Pancreas (tissue), 10 donors: ENCODE measurements at regions not wholly inside any gene's neighbourhood (a gene's known extent, or its start where the extent isn't known, plus 50 kb on each side); places are given as distances from the start of the nearest gene placed in this dataset.
A peak's percentile ranks its signal among the peaks of the same experiment; 100 is the strongest.

ENCODE experiments used
- ATAC-seq, 4 donors: fragments of 200-7000 bp; cut with Tn5 transposase; one replicate each; pipeline versions ENCODE4 v1.8.0 to v1.9.1; 2020; ENCODE audit warnings: mild to moderate bottlenecking in 4 of 4, moderate library complexity in 4 of 4
- DNase-seq, 6 donors: peaks; one replicate each; pipeline ENCODE4 v3.0.0-alpha.2; 2020
- FAIRE-seq: peaks from 2 replicates; lab custom pipeline; 2012; peaks lifted over from hg19 to GRCh38; lab: Jason Lieb, UNC
- H3K27ac ChIP-seq, 4 donors: fragments of 200-600 bp; sonication (generic); 1 replicate in 3 of 4; 2 replicates in 1 of 4; pipeline versions ENCODE4 v1.5.0 to v1.8.0; 2020
- H3K27me3 ChIP-seq, 4 donors: fragments of 200-600 bp; one replicate each; pipeline ENCODE4 v1.8.0; 2021
- H3K36me3 ChIP-seq, 3 donors: fragments of 200-600 bp; sonication (generic) in 1 of 3; one replicate each; pipeline versions ENCODE4 v1.5.0 to v1.8.0; 2020 to 2021
- H3K4me1 ChIP-seq, 3 donors: fragments of 200-600 bp; one replicate each; pipeline ENCODE4 v1.8.0; 2021
- H3K4me3 ChIP-seq, 4 donors: fragments of 200-600 bp; sonication (generic) in 2 of 4; one replicate each; pipeline versions ENCODE4 v1.5.0 to v1.8.0; 2020 to 2021
- H3K9me3 ChIP-seq, 4 donors: fragments of 200-600 bp; one replicate each; pipeline ENCODE4 v1.8.0; 2021
- WGBS, 2 donors: extraction: QIAGEN DNeasy Blood & Tissue Kit; methylation state at CpG; one replicate each; pipeline ENCODE4 v1.1.7; 2013; 5-methylcytosine and 5-hydroxymethylcytosine counted together
- intact Hi-C, 3 donors: fragments of 100-400 bp; cut with DNase I; formaldehyde crosslinking; loops; one replicate each; pipeline versions ENCODE4 v1.11.1 to v1.14.2; 2022
- TF ChIP-seq, protein P1 (sequence below), 4 donors: fragments of 200-600 bp; sonication (generic) in 3 of 4; IDR thresholded peaks; one replicate each; pipeline versions ENCODE4 v1.5.0 to v1.8.0; 2021; ENCODE audit warnings: antibody characterized with exemption in 4 of 4
- donor health status: healthy with polysubstance abuse.
- donor health status: DM: no; HTN: no; CAD: no; lungs with moderate emphysema.
- donor health status: DM: no; HTN: no; CAD: no.
- donor health status: control.
- donor health status: control.
- donor health status: Bipolar disorder and iron deficiency.
- donor health status: DM: yes; HTN: yes; CAD: no.
- donor health status: DM: no; HTN: no; CAD: no.
- donor health status: DM: no; HTN: no; CAD: no.
- donor health status: DM: yes; HTN: yes; CAD: no.

DNA sequence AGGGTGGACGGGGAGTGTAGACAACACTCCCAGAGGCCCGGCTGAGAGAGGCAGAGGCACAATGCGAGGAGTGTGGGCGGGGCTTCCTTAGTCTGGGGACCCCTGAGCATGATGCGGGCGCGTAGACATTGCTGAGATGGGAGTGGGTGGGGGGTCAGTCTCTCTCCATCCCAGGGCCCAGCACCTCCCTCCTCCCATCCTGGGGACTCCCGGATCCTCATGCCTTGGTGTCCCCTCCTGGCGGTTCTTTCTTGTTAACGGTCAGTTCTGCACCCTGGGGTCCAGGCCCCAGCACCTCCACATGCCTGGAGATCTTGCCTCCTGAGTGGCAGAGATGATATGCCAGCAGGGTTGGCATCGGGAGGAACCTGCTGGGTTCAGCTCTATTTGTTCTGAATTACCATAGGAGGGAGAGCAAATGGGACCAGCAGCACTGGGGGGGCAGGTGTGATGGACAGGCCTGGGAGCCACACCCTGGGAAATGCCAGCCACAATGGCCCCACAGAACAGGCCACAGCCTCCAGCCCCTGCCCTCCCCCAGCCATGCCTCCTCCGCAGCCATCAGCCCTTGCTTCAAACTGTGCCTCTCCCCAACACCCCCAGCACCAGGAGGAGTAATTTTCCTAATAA lies 55.7 kb downstream of the RTL6 start:
- 61 to 66% methylated on average over 9 to 12 of the region's 12 CpGs for WGBS, 2 donors
- no peaks in the 10 kb centered on the region for H3K9me3 ChIP-seq
- H3K4me3 ChIP-seq, result no peak overlapping the region
- ATAC-seq, result no peak
- no peak overlapping the region for H3K27ac ChIP-seq
- no peaks in the 10 kb centered on the region for H3K36me3 ChIP-seq
- no peaks in the 10 kb centered on the region for H3K27me3 ChIP-seq
- no peak for FAIRE-seq
- TF ChIP-seq, protein P1, sequence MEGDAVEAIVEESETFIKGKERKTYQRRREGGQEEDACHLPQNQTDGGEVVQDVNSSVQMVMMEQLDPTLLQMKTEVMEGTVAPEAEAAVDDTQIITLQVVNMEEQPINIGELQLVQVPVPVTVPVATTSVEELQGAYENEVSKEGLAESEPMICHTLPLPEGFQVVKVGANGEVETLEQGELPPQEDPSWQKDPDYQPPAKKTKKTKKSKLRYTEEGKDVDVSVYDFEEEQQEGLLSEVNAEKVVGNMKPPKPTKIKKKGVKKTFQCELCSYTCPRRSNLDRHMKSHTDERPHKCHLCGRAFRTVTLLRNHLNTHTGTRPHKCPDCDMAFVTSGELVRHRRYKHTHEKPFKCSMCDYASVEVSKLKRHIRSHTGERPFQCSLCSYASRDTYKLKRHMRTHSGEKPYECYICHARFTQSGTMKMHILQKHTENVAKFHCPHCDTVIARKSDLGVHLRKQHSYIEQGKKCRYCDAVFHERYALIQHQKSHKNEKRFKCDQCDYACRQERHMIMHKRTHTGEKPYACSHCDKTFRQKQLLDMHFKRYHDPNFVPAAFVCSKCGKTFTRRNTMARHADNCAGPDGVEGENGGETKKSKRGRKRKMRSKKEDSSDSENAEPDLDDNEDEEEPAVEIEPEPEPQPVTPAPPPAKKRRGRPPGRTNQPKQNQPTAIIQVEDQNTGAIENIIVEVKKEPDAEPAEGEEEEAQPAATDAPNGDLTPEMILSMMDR (IDR thresholded peaks at IDR 0.05), result no peak
- DNase-seq, result peak in 1 of 6 donors; percentile 22
- intact Hi-C loops, result no loop called here
- no peaks in the 10 kb centered on the region for H3K4me1 ChIP-seq

DNA sequence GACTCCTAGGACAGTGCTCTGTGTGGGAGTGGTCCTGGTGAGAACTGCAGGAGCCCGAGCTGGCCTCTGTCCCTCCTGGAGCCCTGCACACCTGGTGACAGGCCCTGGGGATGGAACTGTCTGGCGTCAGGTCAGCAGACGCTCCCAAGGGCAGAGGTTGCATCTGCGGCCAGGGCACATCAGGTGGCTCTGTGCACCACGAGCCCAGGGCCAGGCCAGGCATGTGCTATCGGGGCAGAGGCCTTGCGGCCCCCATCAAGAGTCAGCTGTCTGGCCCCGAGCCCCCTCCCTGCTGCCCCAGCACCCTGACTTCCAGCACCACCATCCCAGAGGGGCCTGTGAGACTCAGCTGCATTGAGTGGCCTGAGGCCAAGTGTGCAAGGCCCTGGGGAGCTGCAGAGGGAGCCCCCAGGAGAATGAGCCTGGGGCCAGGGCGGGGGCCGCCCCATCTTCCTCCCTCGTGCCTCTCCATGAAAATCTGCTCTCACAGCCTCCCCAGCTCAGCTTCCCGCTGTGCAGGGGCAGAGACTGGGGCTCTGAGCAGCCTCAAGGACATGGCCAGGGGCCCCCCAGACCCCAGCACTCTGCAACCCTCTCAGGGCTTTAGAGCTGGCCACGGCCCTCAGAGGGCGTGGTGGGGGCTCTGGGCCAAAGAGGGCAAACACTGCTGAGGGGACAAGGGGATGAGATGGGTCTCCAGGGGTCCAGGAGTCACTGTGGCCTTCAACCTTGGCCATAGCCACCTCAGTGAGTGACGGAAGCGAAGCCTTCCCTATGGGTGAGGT lies 56.4 kb downstream of the RTL6 start:
- ATAC-seq, result no peak

DNA sequence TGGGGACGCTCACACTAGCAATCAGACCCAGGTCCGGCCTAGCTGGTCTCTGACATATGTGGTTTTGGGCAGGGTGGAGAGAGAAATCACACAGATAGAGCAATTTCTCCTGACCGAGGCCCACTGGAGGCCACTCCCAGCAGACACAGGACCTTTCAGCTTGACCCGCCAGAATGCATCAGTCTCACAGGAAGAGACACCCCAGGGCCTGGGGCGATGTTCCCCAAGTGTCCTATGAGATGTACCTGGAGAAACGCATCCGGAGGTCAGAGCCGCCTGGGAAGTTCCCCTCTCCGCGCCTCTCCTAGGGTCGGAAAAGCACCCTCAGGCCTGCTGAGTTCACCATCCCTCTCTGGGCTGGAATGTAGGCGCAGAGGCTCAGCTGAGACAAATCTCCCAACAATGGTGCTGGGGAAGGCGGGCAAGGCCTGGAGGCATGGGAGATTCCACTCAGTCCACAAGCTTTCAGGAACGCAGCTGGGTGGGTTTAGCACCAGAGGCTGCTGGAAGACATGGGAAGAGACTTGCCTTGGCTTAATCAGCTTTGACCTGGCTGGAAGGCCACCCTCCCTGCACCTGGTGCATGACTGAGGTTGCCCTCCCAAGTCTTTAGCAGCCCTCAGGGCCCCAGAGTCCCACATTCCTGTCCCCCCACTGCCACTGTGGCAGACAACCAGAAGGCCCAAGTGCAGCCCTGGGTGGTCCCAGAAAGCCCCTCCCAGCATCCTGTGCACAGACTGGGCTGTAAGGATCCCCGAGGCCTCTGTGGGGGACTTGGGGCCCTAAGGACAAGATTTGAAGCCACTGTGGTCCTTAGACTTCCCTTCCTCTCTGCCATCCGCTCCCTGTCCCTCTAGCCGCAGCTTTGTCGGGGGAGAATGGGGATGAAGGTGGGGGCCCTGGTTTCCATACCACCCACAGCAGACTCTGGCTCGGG lies 57.5 kb downstream of the RTL6 start:
- H3K4me1 ChIP-seq, result no peaks in the 10 kb centered on the region
- ATAC-seq, result no peak
- H3K4me3 ChIP-seq, result no peak overlapping the region
- no peaks in the 10 kb centered on the region for H3K9me3 ChIP-seq
- no peak for FAIRE-seq
- WGBS, 2 donors, result 78 to 81% methylated on average over 19 of the region's 19 CpGs
- TF ChIP-seq, protein P1 (IDR thresholded peaks at IDR 0.05), result no peak
- H3K27me3 ChIP-seq, result no peaks in the 10 kb centered on the region
- no peaks in the 10 kb centered on the region for H3K36me3 ChIP-seq
- no peak overlapping the region for H3K27ac ChIP-seq
- intact Hi-C loops, result no loop called here
- peak in 1 of 6 donors; percentile 50 for DNase-seq

More for the DNA sequence above, 56.4 kb downstream of the RTL6 start:
- DNase-seq (peak in 1 of 6 donors; percentile 39), FAIRE-seq (no peak)
- TF ChIP-seq, protein P1 (IDR thresholded peaks at IDR 0.05), result no peak
- Histone ChIP-seq H3K27me3 (no peaks in the 10 kb centered on the region), H3K9me3 (no peaks in the 10 kb centered on the region), H3K27ac (no peak overlapping the region), H3K36me3 (no peaks in the 10 kb centered on the region), H3K4me1 (no peaks in the 10 kb centered on the region), H3K4me3 (no peak overlapping the region)
- intact Hi-C loops, result no loop called here
- 66 to 69% methylated on average over 14 to 16 of the region's 16 CpGs for WGBS, 2 donors

DNA sequence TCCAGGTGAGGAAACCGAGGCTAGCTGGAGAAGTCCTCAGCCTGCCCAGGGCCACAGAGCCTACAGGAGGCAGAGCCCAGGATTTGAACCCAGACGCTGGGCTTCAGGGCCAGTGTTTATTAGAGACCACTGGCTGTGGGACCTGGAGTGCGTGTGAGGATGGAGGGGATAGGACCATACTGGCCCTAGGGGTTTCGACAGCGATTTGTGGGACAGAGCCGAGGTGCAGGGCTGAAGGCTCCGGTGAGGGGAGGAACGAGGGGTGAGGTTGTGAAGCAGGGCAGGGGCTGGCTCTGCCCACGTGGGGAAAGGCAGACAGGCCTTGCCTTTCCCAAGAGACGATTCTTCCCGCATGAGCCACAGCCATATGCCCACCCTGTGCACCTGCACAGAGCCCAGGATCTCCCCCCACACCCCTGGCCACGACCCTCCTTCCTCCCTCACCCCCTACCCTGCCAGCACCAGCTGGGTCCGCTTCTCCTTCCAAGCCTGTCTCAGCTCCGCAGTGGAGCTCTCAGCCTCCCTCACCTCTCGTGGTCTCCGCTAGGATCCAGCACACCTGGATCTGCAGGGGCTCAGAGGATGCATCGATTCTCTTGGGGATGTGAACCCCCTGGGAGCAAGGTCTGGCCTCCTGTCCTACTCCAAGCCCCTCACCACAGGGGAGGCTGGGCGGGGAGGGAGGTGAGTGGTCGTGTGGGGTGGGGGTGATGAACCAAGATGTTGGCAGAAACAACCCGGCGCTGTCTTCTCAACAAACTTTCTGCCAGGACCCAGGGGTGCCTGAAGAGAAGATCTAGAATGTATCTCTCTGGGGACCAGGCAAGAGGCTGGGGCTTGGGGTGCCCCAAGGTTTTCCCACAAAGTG lies 58.4 kb downstream of the RTL6 start:
- TF ChIP-seq, protein P1 (IDR thresholded peaks at IDR 0.05), result no peak
- no peak for FAIRE-seq
- intact Hi-C loops, result no loop called here

More for the DNA sequence above, 58.4 kb downstream of the RTL6 start:
- Histone ChIP-seq H3K27me3 (no peaks in the 10 kb centered on the region), H3K36me3 (no peaks in the 10 kb centered on the region), H3K4me1 (no peaks in the 10 kb centered on the region), H3K27ac (no peak overlapping the region), H3K4me3 (no peak overlapping the region), H3K9me3 (no peaks in the 10 kb centered on the region)
- DNase-seq (peak in 1 of 6 donors; percentile 21), ATAC-seq (no peak)
- WGBS, 2 donors, result 61 to 66% methylated on average over 21 of the region's 21 CpGs
